ENCODE measurements at regions not wholly inside any gene's neighbourhood (a gene's known extent, or its start where the extent isn't known, plus 50 kb on each side); places are given as distances from the start of the nearest gene placed in this dataset.

GRCh38 chr11:70545610-70545912 lies 147.2 kb downstream of the CTTN start:
- Histone ChIP-seq H3K36me3 (ENCODE audit: insufficient read depth, low read length) (no peaks in the 10 kb centered on the region), H3K27me3 (ENCODE audit: insufficient read depth, low read length) (no peaks in the 10 kb centered on the region), H3K4me3 (ENCODE audit: insufficient read depth, low read depth, low read length) (no peak overlapping the region), H4K20me1 (ENCODE audit: insufficient read depth, low read length) (no peaks in the 10 kb centered on the region), H3K9me3 (ENCODE audit: insufficient read depth, low read depth, low read length) (no peaks in the 10 kb centered on the region), H3K27ac (ENCODE audit: low read depth, low read length) (peak overlapping the region; percentile 28), H3K4me1 (ENCODE audit: insufficient read depth, low read length) (peaks cover 13% of the 10 kb centered on the region), H3K79me2 (ENCODE audit: insufficient read depth, low read length) (no peaks in the 10 kb centered on the region), H2AFZ (ENCODE audit: low read depth, low read length) (peak overlapping the region; percentile 57), H3K4me2 (ENCODE audit: low read length) (peak overlapping the region; percentile 71), H3K9ac (ENCODE audit: low read length) (peak overlapping the region; percentile 67)
- Mint-ChIP-seq H3K36me3 (ENCODE audit: low read depth, unreplicated experiment) (peaks cover 3% of the 10 kb centered on the region), H3K9me3 (ENCODE audit: unreplicated experiment) (peaks cover 4% of the 10 kb centered on the region), H3K4me3 (ENCODE audit: unreplicated experiment) (no peak overlapping the region), H3K27ac (ENCODE audit: unreplicated experiment) (peak overlapping the region; percentile 91), H3K27me3 (ENCODE audit: low read depth, unreplicated experiment) (peaks cover 11% of the 10 kb centered on the region), H3K4me1 (ENCODE audit: low read depth, unreplicated experiment) (peaks cover 6% of the 10 kb centered on the region)
- DNase-seq (ENCODE audit: low read depth) (no peak), FAIRE-seq (no peak)
- TF ChIP-seq EZH2 (IDR thresholded peaks at IDR 0.05; ENCODE audit: insufficient read depth, low read length) (no peak), CTCF (IDR thresholded peaks at IDR 0.05; ENCODE audit: insufficient read depth, low read depth, low read length) (no peak)

GRCh38 chr11:70546191-70546940 lies 148.0 kb downstream of the CTTN start:
- H3K36me3 ChIP-seq (ENCODE audit: insufficient read depth, low read length), result no peaks in the 10 kb centered on the region
- Mint-ChIP-seq H3K4me1 (ENCODE audit: low read depth, unreplicated experiment) (peaks cover 8% of the 10 kb centered on the region), H3K4me3 (ENCODE audit: unreplicated experiment) (no peak overlapping the region), H3K9me3 (ENCODE audit: unreplicated experiment) (no peaks in the 10 kb centered on the region), H3K27me3 (ENCODE audit: low read depth, unreplicated experiment) (peaks cover 7% of the 10 kb centered on the region), H3K36me3 (ENCODE audit: low read depth, unreplicated experiment) (peaks cover 3% of the 10 kb centered on the region), H3K27ac (ENCODE audit: unreplicated experiment) (no peak overlapping the region)
- H3K4me2 ChIP-seq (ENCODE audit: low read length), result no peak overlapping the region
- H2AFZ ChIP-seq (ENCODE audit: low read depth, low read length), result no peak overlapping the region
- no peaks in the 10 kb centered on the region for H3K79me2 ChIP-seq (ENCODE audit: insufficient read depth, low read length)
- no peak for DNase-seq (ENCODE audit: low read depth)
- TF ChIP-seq CTCF (IDR thresholded peaks at IDR 0.05; ENCODE audit: insufficient read depth, low read depth, low read length) (no peak), EZH2 (IDR thresholded peaks at IDR 0.05; ENCODE audit: insufficient read depth, low read length) (no peak)
- H4K20me1 ChIP-seq (ENCODE audit: insufficient read depth, low read length), result no peaks in the 10 kb centered on the region
- H3K4me3 ChIP-seq (ENCODE audit: insufficient read depth, low read depth, low read length), result no peak overlapping the region
- no peaks in the 10 kb centered on the region for H3K27me3 ChIP-seq (ENCODE audit: insufficient read depth, low read length)
- peaks cover 14% of the 10 kb centered on the region for H3K4me1 ChIP-seq (ENCODE audit: insufficient read depth, low read length)
- H3K9ac ChIP-seq (ENCODE audit: low read length), result no peak overlapping the region
- H3K27ac ChIP-seq (ENCODE audit: low read depth, low read length), result no peak overlapping the region
- no peak for FAIRE-seq
- no peaks in the 10 kb centered on the region for H3K9me3 ChIP-seq (ENCODE audit: insufficient read depth, low read depth, low read length)

GRCh38 chr11:70547386-70547785 lies 149.1 kb downstream of the CTTN start:
- no peaks in the 10 kb centered on the region for H3K9me3 Mint-ChIP-seq (ENCODE audit: unreplicated experiment)
- TF ChIP-seq EZH2 (IDR thresholded peaks at IDR 0.05; ENCODE audit: insufficient read depth, low read length) (no peak), CTCF (IDR thresholded peaks at IDR 0.05; ENCODE audit: insufficient read depth, low read depth, low read length) (no peak)
- no peak overlapping the region for H3K4me2 ChIP-seq (ENCODE audit: low read length)
- H3K36me3 ChIP-seq (ENCODE audit: insufficient read depth, low read length), result no peaks in the 10 kb centered on the region
- H3K4me3 ChIP-seq (ENCODE audit: insufficient read depth, low read depth, low read length), result no peak overlapping the region
- H3K4me1 ChIP-seq (ENCODE audit: insufficient read depth, low read length), result peaks cover 20% of the 10 kb centered on the region
- H3K9ac ChIP-seq (ENCODE audit: low read length), result no peak overlapping the region
- H3K79me2 ChIP-seq (ENCODE audit: insufficient read depth, low read length), result no peaks in the 10 kb centered on the region
- H2AFZ ChIP-seq (ENCODE audit: low read depth, low read length), result no peak overlapping the region
- no peaks in the 10 kb centered on the region for H3K27me3 ChIP-seq (ENCODE audit: insufficient read depth, low read length)
- H3K4me1 Mint-ChIP-seq (ENCODE audit: low read depth, unreplicated experiment), result peaks cover 9% of the 10 kb centered on the region
- peaks cover 3% of the 10 kb centered on the region for H3K36me3 Mint-ChIP-seq (ENCODE audit: low read depth, unreplicated experiment)
- H3K27ac ChIP-seq (ENCODE audit: low read depth, low read length), result no peak overlapping the region
- no peak overlapping the region for H3K27ac Mint-ChIP-seq (ENCODE audit: unreplicated experiment)
- FAIRE-seq (no peak), DNase-seq (ENCODE audit: low read depth) (no peak)
- H3K4me3 Mint-ChIP-seq (ENCODE audit: unreplicated experiment), result no peak overlapping the region
- no peaks in the 10 kb centered on the region for H3K9me3 ChIP-seq (ENCODE audit: insufficient read depth, low read depth, low read length)
- no peaks in the 10 kb centered on the region for H4K20me1 ChIP-seq (ENCODE audit: insufficient read depth, low read length)
- peaks cover 7% of the 10 kb centered on the region for H3K27me3 Mint-ChIP-seq (ENCODE audit: low read depth, unreplicated experiment)
